ENCODE measurements at regions not wholly inside any gene's neighbourhood (a gene's known extent, or its start where the extent isn't known, plus 50 kb on each side); places are given as distances from the start of the nearest gene placed in this dataset.

- Mint-ChIP-seq H3K4me1 (no peaks in the 10 kb centered on the region), H3K27ac (no peak overlapping the region), H3K4me3 (no peak overlapping the region), H3K36me3 (ENCODE audit: low read depth) (no peaks in the 10 kb centered on the region), H3K27me3 (no peaks in the 10 kb centered on the region)
- H3K9me3 ChIP-seq (ENCODE audit: control insufficient read depth, low read length, poor library complexity, severe bottlenecking) = no peaks in the 10 kb centered on the region
- DNase-seq (no peak), ATAC-seq (no peak)
Observed at GRCh38 chr4:162683659-162684370, 482.9 kb downstream of the NAF1 start.

GRCh38 chr4:162682651-162683050, 484.0 kb downstream of the NAF1 start:
- no peak overlapping the region for H3K4me3 Mint-ChIP-seq
- H3K36me3 Mint-ChIP-seq (ENCODE audit: low read depth) = no peaks in the 10 kb centered on the region
- H3K4me1 Mint-ChIP-seq = no peaks in the 10 kb centered on the region
- H3K9me3 ChIP-seq (ENCODE audit: control insufficient read depth, low read length, poor library complexity, severe bottlenecking) = no peaks in the 10 kb centered on the region
- ATAC-seq (no peak), DNase-seq (no peak)
- no peak overlapping the region for H3K27ac Mint-ChIP-seq
- no peaks in the 10 kb centered on the region for H3K27me3 Mint-ChIP-seq

- ATAC-seq = no peak
- no peaks in the 10 kb centered on the region for H3K9me3 ChIP-seq (ENCODE audit: control insufficient read depth, low read length, poor library complexity, severe bottlenecking)
- H3K4me3 Mint-ChIP-seq = no peak overlapping the region
- no peaks in the 10 kb centered on the region for H3K36me3 Mint-ChIP-seq (ENCODE audit: low read depth)
- no peaks in the 10 kb centered on the region for H3K27me3 Mint-ChIP-seq
- H3K27ac Mint-ChIP-seq = no peak overlapping the region
- H3K4me1 Mint-ChIP-seq = no peaks in the 10 kb centered on the region
- DNase-seq = no peak
Observed at GRCh38 chr4:162681212-162681611, 485.5 kb downstream of the NAF1 start.

- Mint-ChIP-seq H3K4me3 (no peak overlapping the region), H3K27me3 (no peaks in the 10 kb centered on the region), H3K4me1 (no peaks in the 10 kb centered on the region), H3K36me3 (ENCODE audit: low read depth) (no peaks in the 10 kb centered on the region), H3K27ac (no peak overlapping the region)
- DNase-seq (no peak), ATAC-seq (no peak)
- H3K9me3 ChIP-seq (ENCODE audit: control insufficient read depth, low read length, poor library complexity, severe bottlenecking) = no peaks in the 10 kb centered on the region
Observed at GRCh38 chr4:162675661-162676060, 491.0 kb downstream of the NAF1 start.

GRCh38 chr4:162661913-162662312, 498.1 kb upstream of the FSTL5 start:
- no peaks in the 10 kb centered on the region for H3K9me3 ChIP-seq (ENCODE audit: control insufficient read depth, low read length, poor library complexity, severe bottlenecking)
- DNase-seq (no peak), ATAC-seq (no peak)
- Mint-ChIP-seq H3K4me3 (no peak overlapping the region), H3K27ac (no peak overlapping the region), H3K27me3 (no peaks in the 10 kb centered on the region), H3K4me1 (no peaks in the 10 kb centered on the region), H3K36me3 (ENCODE audit: low read depth) (no peaks in the 10 kb centered on the region)

- no peaks in the 10 kb centered on the region for H3K9me3 ChIP-seq (ENCODE audit: control insufficient read depth, low read length, poor library complexity, severe bottlenecking)
- no peaks in the 10 kb centered on the region for H3K36me3 Mint-ChIP-seq (ENCODE audit: low read depth)
- DNase-seq (no peak), ATAC-seq (no peak)
- H3K27me3 Mint-ChIP-seq = no peaks in the 10 kb centered on the region
- no peaks in the 10 kb centered on the region for H3K4me1 Mint-ChIP-seq
- no peak overlapping the region for H3K27ac Mint-ChIP-seq
- H3K4me3 Mint-ChIP-seq = no peak overlapping the region
Observed at GRCh38 chr4:162659716-162660115, 495.9 kb upstream of the FSTL5 start.

- Mint-ChIP-seq H3K4me1 (no peaks in the 10 kb centered on the region), H3K36me3 (ENCODE audit: low read depth) (no peaks in the 10 kb centered on the region), H3K4me3 (no peak overlapping the region), H3K27ac (no peak overlapping the region), H3K27me3 (no peaks in the 10 kb centered on the region)
- no peak for DNase-seq
- H3K9me3 ChIP-seq (ENCODE audit: control insufficient read depth, low read length, poor library complexity, severe bottlenecking) = no peaks in the 10 kb centered on the region
- no peak for ATAC-seq
Observed at GRCh38 chr4:162657966-162658365, 494.2 kb upstream of the FSTL5 start.

- H3K4me1 Mint-ChIP-seq = no peaks in the 10 kb centered on the region
- H3K36me3 Mint-ChIP-seq (ENCODE audit: low read depth) = no peaks in the 10 kb centered on the region
- no peak overlapping the region for H3K27ac Mint-ChIP-seq
- no peaks in the 10 kb centered on the region for H3K27me3 Mint-ChIP-seq
- ATAC-seq = no peak
- no peaks in the 10 kb centered on the region for H3K9me3 ChIP-seq (ENCODE audit: control insufficient read depth, low read length, poor library complexity, severe bottlenecking)
- no peak overlapping the region for H3K4me3 Mint-ChIP-seq
- DNase-seq = no peak
Observed at GRCh38 chr4:162650166-162650565, 486.4 kb upstream of the FSTL5 start.

- no peak for ATAC-seq
- H3K4me3 Mint-ChIP-seq = no peak overlapping the region
- no peaks in the 10 kb centered on the region for H3K27me3 Mint-ChIP-seq
- no peaks in the 10 kb centered on the region for H3K36me3 Mint-ChIP-seq (ENCODE audit: low read depth)
- H3K9me3 ChIP-seq (ENCODE audit: control insufficient read depth, low read length, poor library complexity, severe bottlenecking) = no peaks in the 10 kb centered on the region
- H3K27ac Mint-ChIP-seq = no peak overlapping the region
- no peak for DNase-seq
- H3K4me1 Mint-ChIP-seq = no peaks in the 10 kb centered on the region
Observed at GRCh38 chr4:162645381-162645780, 481.6 kb upstream of the FSTL5 start.

- Mint-ChIP-seq H3K4me1 (no peaks in the 10 kb centered on the region), H3K36me3 (ENCODE audit: low read depth) (no peaks in the 10 kb centered on the region), H3K4me3 (no peak overlapping the region), H3K27ac (no peak overlapping the region), H3K27me3 (no peaks in the 10 kb centered on the region)
- ATAC-seq = no peak
- no peak for DNase-seq
- no peaks in the 10 kb centered on the region for H3K9me3 ChIP-seq (ENCODE audit: control insufficient read depth, low read length, poor library complexity, severe bottlenecking)
Observed at GRCh38 chr4:162644346-162644745, 480.5 kb upstream of the FSTL5 start.

- Mint-ChIP-seq H3K36me3 (ENCODE audit: low read depth) (no peaks in the 10 kb centered on the region), H3K4me1 (no peaks in the 10 kb centered on the region)
- ATAC-seq = no peak
Observed at GRCh38 chr4:162640152-162640551, 476.4 kb upstream of the FSTL5 start.

GRCh38 chr4:162634390-162634789, 470.6 kb upstream of the FSTL5 start:
- ATAC-seq (no peak), DNase-seq (no peak)
- Mint-ChIP-seq H3K4me1 (no peaks in the 10 kb centered on the region), H3K27ac (no peak overlapping the region), H3K4me3 (no peak overlapping the region), H3K27me3 (no peaks in the 10 kb centered on the region), H3K36me3 (ENCODE audit: low read depth) (no peaks in the 10 kb centered on the region)
- H3K9me3 ChIP-seq (ENCODE audit: control insufficient read depth, low read length, poor library complexity, severe bottlenecking) = no peaks in the 10 kb centered on the region

More at GRCh38 chr4:162640152-162640551, 476.4 kb upstream of the FSTL5 start:
- H3K9me3 ChIP-seq (ENCODE audit: control insufficient read depth, low read length, poor library complexity, severe bottlenecking) = no peaks in the 10 kb centered on the region
- no peak overlapping the region for H3K4me3 Mint-ChIP-seq
- H3K27me3 Mint-ChIP-seq = no peaks in the 10 kb centered on the region
- no peak overlapping the region for H3K27ac Mint-ChIP-seq
- DNase-seq = no peak

GRCh38 chr4:162622664-162623063, 458.9 kb upstream of the FSTL5 start:
- no peaks in the 10 kb centered on the region for H3K9me3 ChIP-seq (ENCODE audit: control insufficient read depth, low read length, poor library complexity, severe bottlenecking)
- Mint-ChIP-seq H3K27ac (no peak overlapping the region), H3K27me3 (no peaks in the 10 kb centered on the region), H3K36me3 (ENCODE audit: low read depth) (no peaks in the 10 kb centered on the region), H3K4me1 (no peaks in the 10 kb centered on the region), H3K4me3 (no peak overlapping the region)
- DNase-seq = no peak
- no peak for ATAC-seq

GRCh38 chr4:162610116-162610515, 446.3 kb upstream of the FSTL5 start:
- no peaks in the 10 kb centered on the region for H3K36me3 Mint-ChIP-seq (ENCODE audit: low read depth)
- no peaks in the 10 kb centered on the region for H3K4me1 Mint-ChIP-seq
- DNase-seq (no peak), ATAC-seq (no peak)
- H3K4me3 Mint-ChIP-seq = no peak overlapping the region
- no peaks in the 10 kb centered on the region for H3K9me3 ChIP-seq (ENCODE audit: control insufficient read depth, low read length, poor library complexity, severe bottlenecking)
- H3K27me3 Mint-ChIP-seq = no peaks in the 10 kb centered on the region
- no peak overlapping the region for H3K27ac Mint-ChIP-seq
